ENCODE measurements at regions not wholly inside any gene's neighbourhood (a gene's known extent, or its start where the extent isn't known, plus 50 kb on each side); places are given as distances from the start of the nearest gene placed in this dataset.

GRCh38 chr5:152838241-152838786, 433.2 kb upstream of the NMUR2 start:
- no peak overlapping the region for H3K27ac Mint-ChIP-seq
- Histone ChIP-seq H3K27me3 (ENCODE audit: control insufficient read depth, insufficient read depth, low read length) (no peaks in the 10 kb centered on the region), H3K27ac (ENCODE audit: low read length) (no peak overlapping the region), H3K4me1 (ENCODE audit: control insufficient read depth, insufficient read depth, low read length) (no peaks in the 10 kb centered on the region), H3K4me3 (ENCODE audit: low read length) (no peak overlapping the region), H3K36me3 (ENCODE audit: control insufficient read depth, insufficient read depth, low read length) (no peaks in the 10 kb centered on the region), H3K9me3 (ENCODE audit: control insufficient read depth, insufficient read depth, low read length) (peaks cover 4% of the 10 kb centered on the region)
- intact Hi-C loops (cut with micrococcal nuclease) = no loop called here
- ATAC-seq = no peak
- no peaks in the 10 kb centered on the region for H3K27me3 Mint-ChIP-seq (ENCODE audit: low read depth in 2 of 2)
- no peaks in the 10 kb centered on the region for H3K4me1 Mint-ChIP-seq
- H3K36me3 Mint-ChIP-seq = no peaks in the 10 kb centered on the region
- DNase-seq = no peak
- WGBS (ENCODE audit: insufficient coverage) = 91% methylated on average over 7 of the region's 7 CpGs
- H3K4me3 Mint-ChIP-seq = no peak overlapping the region
- peaks cover 5 to 11% of the 10 kb centered on the region in 2 donors for H3K9me3 Mint-ChIP-seq
- TF ChIP-seq CTCF (IDR thresholded peaks at IDR 0.05) = no peak

- H3K27me3 Mint-ChIP-seq (ENCODE audit: low read depth in 2 of 2) = no peaks in the 10 kb centered on the region
- Histone ChIP-seq H3K36me3 (ENCODE audit: control insufficient read depth, insufficient read depth, low read length) (no peaks in the 10 kb centered on the region), H3K9me3 (ENCODE audit: control insufficient read depth, insufficient read depth, low read length) (no peaks in the 10 kb centered on the region), H3K4me3 (ENCODE audit: low read length) (no peak overlapping the region), H3K27me3 (ENCODE audit: control insufficient read depth, insufficient read depth, low read length) (no peaks in the 10 kb centered on the region), H3K27ac (ENCODE audit: low read length) (no peak overlapping the region), H3K4me1 (ENCODE audit: control insufficient read depth, insufficient read depth, low read length) (no peaks in the 10 kb centered on the region)
- intact Hi-C loops (cut with micrococcal nuclease) = no loop called here
- H3K4me1 Mint-ChIP-seq = no peaks in the 10 kb centered on the region
- TF ChIP-seq CTCF (IDR thresholded peaks at IDR 0.05) = no peak
- H3K9me3 Mint-ChIP-seq = peaks cover 3 to 5% of the 10 kb centered on the region in 2 donors
- H3K36me3 Mint-ChIP-seq = no peaks in the 10 kb centered on the region
- WGBS (ENCODE audit: insufficient coverage) = 90% methylated on average over 1 of the region's 1 CpG
- H3K27ac Mint-ChIP-seq = no peak overlapping the region
- ATAC-seq (no peak), DNase-seq (no peak)
- no peak overlapping the region for H3K4me3 Mint-ChIP-seq
These were observed 439.6 kb upstream of the NMUR2 start for GRCh38 chr5:152844713-152845112.

GRCh38 chr5:152853361-152853760, 448.3 kb upstream of the NMUR2 start:
- Histone ChIP-seq H3K4me1 (ENCODE audit: control insufficient read depth, insufficient read depth, low read length) (no peaks in the 10 kb centered on the region), H3K4me3 (ENCODE audit: low read length) (no peak overlapping the region), H3K36me3 (ENCODE audit: control insufficient read depth, insufficient read depth, low read length) (no peaks in the 10 kb centered on the region), H3K27ac (ENCODE audit: low read length) (no peak overlapping the region), H3K9me3 (ENCODE audit: control insufficient read depth, insufficient read depth, low read length) (no peaks in the 10 kb centered on the region), H3K27me3 (ENCODE audit: control insufficient read depth, insufficient read depth, low read length) (no peaks in the 10 kb centered on the region)
- ATAC-seq (no peak), DNase-seq (no peak)
- H3K27ac Mint-ChIP-seq = no peak overlapping the region
- no peak for TF ChIP-seq CTCF (IDR thresholded peaks at IDR 0.05)
- no peaks in the 10 kb centered on the region for H3K27me3 Mint-ChIP-seq (ENCODE audit: low read depth in 2 of 2)
- no peaks in the 10 kb centered on the region for H3K36me3 Mint-ChIP-seq
- WGBS (ENCODE audit: insufficient coverage) = 85% methylated on average over 1 of the region's 2 CpGs
- intact Hi-C loops (cut with micrococcal nuclease) = no loop called here
- H3K4me3 Mint-ChIP-seq = no peak overlapping the region
- peaks cover 9 to 18% of the 10 kb centered on the region in 2 donors for H3K9me3 Mint-ChIP-seq
- no peaks in the 10 kb centered on the region for H3K4me1 Mint-ChIP-seq

DNA sequence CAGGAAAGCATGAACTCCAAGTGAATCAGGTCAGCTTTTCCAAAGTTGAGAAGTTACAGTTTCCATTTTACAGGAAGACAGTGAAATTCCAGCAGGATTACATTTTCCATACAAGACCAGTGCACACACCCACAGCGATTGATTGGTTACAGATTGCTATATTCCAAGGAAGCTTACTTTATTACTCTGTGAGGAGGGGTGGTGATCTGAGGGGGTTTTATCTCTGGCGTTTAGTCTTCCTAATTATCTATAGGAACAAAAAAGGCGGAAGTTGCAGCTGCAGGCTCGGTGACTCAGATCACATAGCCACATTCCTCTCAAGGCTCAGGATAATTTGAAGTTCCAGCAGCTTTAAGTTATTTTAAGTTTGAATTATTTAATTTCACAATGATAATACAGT, 450.4 kb upstream of the NMUR2 start:
- no peak for TF ChIP-seq CTCF (IDR thresholded peaks at IDR 0.05)
- Mint-ChIP-seq H3K4me3 (no peak overlapping the region), H3K9me3 (peaks cover 8 to 17% of the 10 kb centered on the region in 2 donors), H3K27me3 (ENCODE audit: low read depth in 2 of 2) (no peaks in the 10 kb centered on the region), H3K27ac (no peak overlapping the region), H3K4me1 (no peaks in the 10 kb centered on the region), H3K36me3 (no peaks in the 10 kb centered on the region)
- Histone ChIP-seq H3K9me3 (ENCODE audit: control insufficient read depth, insufficient read depth, low read length) (no peaks in the 10 kb centered on the region), H3K4me3 (ENCODE audit: low read length) (no peak overlapping the region), H3K36me3 (ENCODE audit: control insufficient read depth, insufficient read depth, low read length) (no peaks in the 10 kb centered on the region), H3K4me1 (ENCODE audit: control insufficient read depth, insufficient read depth, low read length) (no peaks in the 10 kb centered on the region), H3K27me3 (ENCODE audit: control insufficient read depth, insufficient read depth, low read length) (no peaks in the 10 kb centered on the region), H3K27ac (ENCODE audit: low read length) (no peak overlapping the region)
- intact Hi-C loops (cut with micrococcal nuclease) = no loop called here
- WGBS (ENCODE audit: insufficient coverage) = no CpG with 5 or more reads among the region's 4 CpGs
- ATAC-seq (no peak), DNase-seq (no peak)

Measured in natural killer cell (primary cell).